ENCODE measurements at regions not wholly inside any gene's neighbourhood (a gene's known extent, or its start where the extent isn't known, plus 50 kb on each side); places are given as distances from the start of the nearest gene placed in this dataset.
A peak's percentile ranks its signal among the peaks of the same experiment; 100 is the strongest.

- no peak for DNase-seq
Observed at GRCh38 chr3:157700405-157700804, 197.2 kb upstream of the VEPH1 start.

GRCh38 chr3:157695586-157695985 lies 192.4 kb upstream of the VEPH1 start:
- no peak for DNase-seq

GRCh38 chr3:157695103-157695502 lies 191.9 kb upstream of the VEPH1 start:
- DNase-seq: no peak

GRCh38 chr3:157693762-157694161 lies 190.5 kb upstream of the VEPH1 start:
- DNase-seq: no peak

GRCh38 chr3:157692468-157692867 lies 189.3 kb upstream of the VEPH1 start:
- no peak for DNase-seq

GRCh38 chr3:157683668-157684067 lies 180.5 kb upstream of the VEPH1 start:
- no peak for DNase-seq

GRCh38 chr3:157672061-157672460 lies 168.8 kb upstream of the VEPH1 start:
- DNase-seq: no peak

- no peak for DNase-seq
Observed at GRCh38 chr3:157671656-157672055, 168.4 kb upstream of the VEPH1 start.

- DNase-seq: no peak
Observed at GRCh38 chr3:157669416-157669815, 166.2 kb upstream of the VEPH1 start.

- no peak for DNase-seq
Observed at GRCh38 chr3:157667493-157667892, 164.3 kb upstream of the VEPH1 start.

GRCh38 chr3:157662171-157662570 lies 159.0 kb upstream of the VEPH1 start:
- DNase-seq: no peak

GRCh38 chr3:157660847-157661246 lies 157.6 kb upstream of the VEPH1 start:
- DNase-seq: no peak

GRCh38 chr3:157652366-157652765 lies 149.2 kb upstream of the VEPH1 start:
- DNase-seq: no peak

GRCh38 chr3:157650699-157651098 lies 147.5 kb upstream of the VEPH1 start:
- DNase-seq: no peak

GRCh38 chr3:157650172-157650571 lies 147.0 kb upstream of the VEPH1 start:
- no peak for DNase-seq

GRCh38 chr3:157649511-157649910 lies 146.3 kb upstream of the VEPH1 start:
- DNase-seq: no peak

GRCh38 chr3:157647820-157648219 lies 144.6 kb upstream of the VEPH1 start:
- DNase-seq: no peak

- peak; percentile 6 for DNase-seq
Observed at GRCh38 chr3:157639756-157640426, 136.7 kb upstream of the VEPH1 start.

- no peak for DNase-seq
Observed at GRCh38 chr3:157637866-157638265, 134.7 kb upstream of the VEPH1 start.

GRCh38 chr3:157633241-157633640 lies 130.0 kb upstream of the VEPH1 start:
- DNase-seq: no peak

GRCh38 chr3:157632075-157632474 lies 128.9 kb upstream of the VEPH1 start:
- DNase-seq: no peak

GRCh38 chr3:157631478-157631877 lies 128.3 kb upstream of the VEPH1 start:
- DNase-seq: no peak

GRCh38 chr3:157626817-157627216 lies 123.6 kb upstream of the VEPH1 start:
- no peak for DNase-seq

GRCh38 chr3:157624801-157625200 lies 121.6 kb upstream of the VEPH1 start:
- DNase-seq: no peak

- DNase-seq: no peak
Observed at GRCh38 chr3:157618886-157619285, 115.7 kb upstream of the VEPH1 start.

Data from midbrain (tissue), 1 donor.